GM19099 (cell line): ENCODE measurements at regions not wholly inside any gene's neighbourhood (a gene's known extent, or its start where the extent isn't known, plus 50 kb on each side); places are given as distances from the start of the nearest gene placed in this dataset.

Experiments used
- POLR2A ChIP-seq: IDR thresholded peaks from 3 replicates; pipeline ENCODE4 v1.6.1; 2011; ENCODE audit warnings: low read depth; ENCODE audit not compliant: insufficient read length; ENCODE audit errors: extremely low read depth

DNA sequence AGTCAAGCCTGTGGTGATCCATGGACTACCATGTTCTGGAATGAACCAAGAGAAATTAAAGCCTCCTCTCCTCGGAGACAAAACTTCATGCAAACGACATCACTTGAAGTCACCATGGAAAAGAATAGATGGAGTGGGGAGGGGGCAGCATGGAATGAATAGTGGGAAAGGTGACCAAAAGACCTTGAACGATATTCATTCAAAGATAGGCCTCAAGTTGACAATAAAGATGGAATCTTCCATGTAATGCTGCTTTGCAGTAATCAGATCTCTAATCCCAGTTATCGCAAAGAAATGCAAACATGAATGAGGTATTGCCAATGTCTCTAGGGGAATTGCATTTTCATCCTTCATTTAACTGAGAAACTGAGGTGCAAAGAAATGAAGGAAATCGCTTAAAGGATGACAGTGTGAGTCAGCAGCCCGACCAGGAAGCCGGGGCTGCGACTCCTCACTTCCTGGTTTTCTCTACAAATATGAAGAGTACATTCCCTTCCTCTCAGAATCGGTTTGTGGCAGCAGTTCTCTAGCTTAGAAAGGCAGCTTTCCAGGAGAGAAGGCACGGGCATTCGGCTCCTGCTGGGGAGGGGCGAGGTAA, 65.6 kb upstream of the RREB1 start:
- TF ChIP-seq POLR2A, result no peak

DNA sequence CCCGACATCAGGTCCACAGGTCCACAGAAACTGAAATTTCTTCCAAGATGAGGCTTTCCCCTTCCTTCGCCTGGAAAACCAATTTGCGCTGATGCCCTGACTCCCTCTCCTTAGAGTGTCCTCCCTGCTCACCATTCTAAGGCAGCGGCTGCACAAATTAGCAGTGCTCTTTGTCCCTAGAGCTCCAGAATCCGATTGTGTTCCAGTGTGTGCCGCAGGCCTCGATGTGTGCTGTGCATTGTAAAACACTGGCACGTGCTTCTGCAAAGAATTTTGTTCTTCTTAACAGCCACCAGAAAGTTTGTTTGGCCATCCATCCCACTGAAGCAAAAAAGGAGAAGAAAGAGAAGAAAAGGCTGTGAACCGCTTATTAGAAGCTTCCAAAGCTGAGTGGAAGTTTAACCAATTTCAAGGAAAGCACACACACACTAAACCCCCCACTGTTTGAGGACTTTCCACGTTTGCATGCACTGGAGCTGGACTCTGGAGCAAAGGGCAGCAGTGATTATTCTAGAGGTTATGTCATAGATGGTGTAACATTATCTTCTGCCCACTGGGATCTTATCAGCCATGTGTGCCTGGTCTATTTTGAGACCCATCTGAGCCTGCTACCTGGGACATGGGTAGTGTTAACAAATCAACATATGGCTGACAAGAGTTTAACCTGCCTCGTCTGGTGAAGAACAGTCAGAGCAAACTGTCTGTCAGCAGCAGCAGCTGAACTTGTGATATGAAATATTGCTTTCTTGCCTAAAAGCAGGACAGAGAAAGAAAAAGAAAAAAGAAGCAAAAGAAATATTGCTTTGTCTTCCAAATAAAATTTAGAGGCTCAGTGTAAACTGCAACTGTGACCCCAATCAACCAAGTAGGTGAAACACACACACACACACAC, 64.9 kb upstream of the RREB1 start:
- TF ChIP-seq POLR2A, result no peak

DNA sequence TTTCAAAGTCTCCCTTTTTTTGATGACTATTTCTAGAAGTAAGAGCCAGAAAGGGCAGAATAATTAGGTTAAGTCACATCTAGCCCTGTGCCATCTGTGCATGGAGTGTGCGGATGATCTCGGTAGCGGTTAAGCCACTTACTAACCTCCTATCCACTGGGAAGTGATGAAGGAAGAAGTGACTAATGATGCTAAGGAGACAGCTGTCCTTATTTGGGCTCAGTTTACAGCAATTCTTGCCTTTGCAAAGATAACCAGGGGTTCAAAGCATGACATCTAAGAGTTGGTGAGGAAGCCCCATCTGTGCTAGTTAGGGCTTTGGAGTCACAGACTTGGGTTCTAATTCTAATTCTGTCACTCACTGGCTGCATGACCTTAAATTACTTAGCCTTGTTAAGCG, 62.4 kb upstream of the RREB1 start:
- no peak for TF ChIP-seq POLR2A

GRCh38 chr6:7045746-7046145, 62.0 kb upstream of the RREB1 start:
- TF ChIP-seq POLR2A, result no peak

GRCh38 chr6:7047128-7047527, 60.6 kb upstream of the RREB1 start:
- no peak for TF ChIP-seq POLR2A

GRCh38 chr6:7047966-7048365, 59.8 kb upstream of the RREB1 start:
- TF ChIP-seq POLR2A, result no peak

- TF ChIP-seq POLR2A, result no peak
Measured at GRCh38 chr6:7048894-7049293, 58.9 kb upstream of the RREB1 start.

- TF ChIP-seq POLR2A, result no peak
Measured at GRCh38 chr6:7050004-7050403, 57.8 kb upstream of the RREB1 start.

GRCh38 chr6:7050872-7051779, 56.6 kb upstream of the RREB1 start:
- TF ChIP-seq POLR2A, result no peak

GRCh38 chr6:7051780-7052442, 55.9 kb upstream of the RREB1 start:
- TF ChIP-seq POLR2A, result no peak

DNA sequence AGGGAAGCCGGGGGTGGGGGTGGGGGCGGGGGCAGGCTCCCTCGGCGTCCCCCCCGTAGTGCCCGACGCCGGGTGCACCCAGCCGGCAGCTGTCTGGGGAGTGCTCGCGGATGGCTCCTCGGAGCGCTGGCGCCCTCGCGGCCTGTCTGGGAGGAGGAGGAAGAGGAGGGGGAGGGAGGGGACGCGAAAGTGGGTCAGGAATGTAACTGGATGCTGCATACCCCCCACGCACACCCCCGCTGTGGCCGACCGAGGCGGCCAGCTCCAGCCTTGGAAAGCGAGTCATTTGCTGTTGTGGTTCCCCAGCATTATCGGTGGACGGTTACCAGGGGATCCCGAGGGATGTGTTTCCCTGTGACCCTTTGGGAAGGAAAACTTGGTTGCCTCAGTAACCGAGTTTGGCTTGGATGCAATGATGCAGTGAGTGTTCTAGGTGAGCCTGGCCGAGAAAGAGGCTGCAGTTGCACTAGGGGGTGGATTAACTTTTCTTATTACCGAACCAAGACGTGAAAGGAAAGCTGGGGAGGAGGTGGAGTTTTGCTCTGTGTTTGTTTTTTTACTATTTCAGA, 55.2 kb upstream of the RREB1 start:
- no peak for TF ChIP-seq POLR2A

GRCh38 chr6:7053125-7053774, 54.5 kb upstream of the RREB1 start:
- TF ChIP-seq POLR2A, result no peak
